ENCODE measurements at regions not wholly inside any gene's neighbourhood (a gene's known extent, or its start where the extent isn't known, plus 50 kb on each side); places are given as distances from the start of the nearest gene placed in this dataset.

DNA sequence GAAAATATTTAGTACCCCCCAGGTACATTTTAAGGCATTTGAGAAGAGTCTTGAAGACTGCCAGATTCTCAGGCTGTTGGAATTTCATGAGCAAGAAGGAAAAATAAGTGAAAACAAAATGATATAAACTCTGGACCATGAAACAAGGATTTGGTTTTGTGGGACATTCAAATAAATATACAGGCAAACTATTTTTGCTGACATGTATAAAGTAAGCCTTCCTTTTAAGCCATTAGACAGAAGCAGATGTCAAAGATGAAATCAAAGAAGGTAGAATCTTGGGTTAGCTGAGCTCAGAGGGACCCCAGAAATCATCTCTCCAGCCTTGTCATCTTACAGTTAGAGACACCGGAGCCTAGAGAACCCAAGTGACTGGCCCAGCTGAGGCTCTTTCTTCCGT, 51.3 kb upstream of the ACSL3 start:
- Histone ChIP-seq H4K91ac (ENCODE audit: insufficient read depth, low read depth, low read length) (no peak overlapping the region), H3K56ac (ENCODE audit: extremely low read depth, insufficient read depth, low read length) (no peak overlapping the region), H2BK120ac (ENCODE audit: low read depth, low read length) (no peak overlapping the region), H3K14ac (replicated peaks; ENCODE audit: low read depth, low read length) (no peak overlapping the region), H4K5ac (ENCODE audit: low read depth, low read length) (no peak overlapping the region), H2BK5ac (ENCODE audit: low read depth, low read length, poor library complexity, severe bottlenecking) (no peak overlapping the region), H3K4me3 (ENCODE audit: insufficient read depth, low read depth, low read length) (no peak overlapping the region), H4K8ac (ENCODE audit: low read depth in 2 of 2, low read length in 2 of 2) (no peak overlapping the region), H3K9ac (ENCODE audit: low read depth, low read length) (no peak overlapping the region), H3K27me3 (ENCODE audit: control insufficient read depth, insufficient read depth, low read length) (no peaks in the 10 kb centered on the region; the same call in none of the 2 replicates), H2BK20ac (ENCODE audit: low read depth, low read length) (no peak overlapping the region), H3K9me3 (ENCODE audit: control insufficient read depth, insufficient read depth, low read length) (no peaks in the 10 kb centered on the region), H3K18ac (ENCODE audit: low read depth, low read length) (no peak overlapping the region), H3K4me1 (ENCODE audit: control insufficient read depth, insufficient read depth, low read length) (peaks cover 3% of the 10 kb centered on the region; the same call in 1 of the 2 replicates), H3K9me1 (ENCODE audit: insufficient read depth, low read length) (no peaks in the 10 kb centered on the region), H3K4ac (ENCODE audit: low read depth, low read length) (no peak overlapping the region), H3K36me3 (ENCODE audit: control insufficient read depth, insufficient read depth, low read length) (no peaks in the 10 kb centered on the region), H2AK9ac (replicated peaks; ENCODE audit: low read depth, low read length, poor library complexity) (no peak overlapping the region), H4K20me1 (ENCODE audit: insufficient read depth, low read length) (no peaks in the 10 kb centered on the region), H2AK5ac (ENCODE audit: low read depth, low read length) (no peak overlapping the region), H2BK15ac (ENCODE audit: low read depth, low read length) (no peak overlapping the region), H2AFZ (replicated peaks; ENCODE audit: low read length, poor library complexity) (no peak overlapping the region), H3K79me1 (ENCODE audit: low read depth in 1 of 2, low read length in 2 of 2) (no peaks in the 10 kb centered on the region), H3K23ac (ENCODE audit: low read depth, low read length) (no peak overlapping the region), H3K27ac (ENCODE audit: insufficient read depth, low read length) (no peak overlapping the region), H3K4me2 (ENCODE audit: low read depth, low read length) (no peak overlapping the region)
- TF ChIP-seq RFX5 (IDR thresholded peaks at IDR 0.05; ENCODE audit: low read depth, low read length), result no peak
- TF ChIP-seq RCOR1 (IDR thresholded peaks at IDR 0.05; ENCODE audit: insufficient replicate concordance, low read length), result no peak
- peak; percentile 47; the same call in 1 of the 2 replicates for TF ChIP-seq MAFK (IDR thresholded peaks at IDR 0.05; ENCODE audit: low read depth, low read length)
- dilution Hi-C loops (cut with HindIII; ENCODE audit: low sequenced_read_pairs, unreplicated experiment), result no loop called here
- intact Hi-C loops (cut with micrococcal nuclease), result no loop called here
- DNase-seq, result no peak
- in situ Hi-C loops (cut with MboI; ENCODE audit: low sequenced_read_pairs), result no loop called here
- ChIA-PET POLR2A (ENCODE audit: unreplicated experiment) (interaction anchor here (0.8 kb wide), 1 partner anchor 52 kb away, joined by 5 read pairs; no protein-coding TSS in a partner anchor), CTCF (no interaction called here)
- no peak for ATAC-seq (ENCODE audit: low read depth)
- BruUV-seq (replicated peaks), result no TSS peak
- no CpG with 5 or more reads among the region's 2 CpGs for WGBS, 2 experiments (ENCODE audit: extremely low coverage in 2 of 2, insufficient read length in 1 of 2)

Data from IMR-90 (cell line).